ENCODE measurements at regions not wholly inside any gene's neighbourhood (a gene's known extent, or its start where the extent isn't known, plus 50 kb on each side); places are given as distances from the start of the nearest gene placed in this dataset.
A peak's percentile ranks its signal among the peaks of the same experiment; 100 is the strongest.
"Not testable (repeated sequence)": the region's sequence is repeated elsewhere in the genome, so short reads cannot be mapped to it uniquely, and the experiment has no call there.

- peak; percentile 56 for DNase-seq
These were observed 68.4 kb upstream of the SSBP3 start for GRCh38 chr1:54474310-54475251.

GRCh38 chr1:54471588-54471987 is 65.4 kb upstream of the SSBP3 start:
- no peak for DNase-seq

GRCh38 chr1:54469444-54469843 is 63.2 kb upstream of the SSBP3 start:
- DNase-seq = not testable (repeated sequence)

GRCh38 chr1:54468288-54469084 is 62.3 kb upstream of the SSBP3 start:
- not testable (repeated sequence) for DNase-seq

GRCh38 chr1:54465351-54465811 is 59.2 kb upstream of the SSBP3 start:
- peak; percentile 76 for DNase-seq

- no peak for DNase-seq
These were observed 58.4 kb upstream of the SSBP3 start for GRCh38 chr1:54464477-54465146.

GRCh38 chr1:54464031-54464476 is 57.9 kb upstream of the SSBP3 start:
- DNase-seq = no peak

- no peak for DNase-seq
These were observed 57.3 kb upstream of the SSBP3 start for GRCh38 chr1:54463259-54464030.

GRCh38 chr1:54462597-54463258 is 56.5 kb upstream of the SSBP3 start:
- no peak for DNase-seq

- peak; percentile 67 for DNase-seq
These were observed 55.8 kb upstream of the SSBP3 start for GRCh38 chr1:54461731-54462596.

- DNase-seq = no peak
These were observed 54.7 kb upstream of the SSBP3 start for GRCh38 chr1:54460861-54461387.

GRCh38 chr1:54460351-54460750 is 54.2 kb upstream of the SSBP3 start:
- DNase-seq = no peak

- DNase-seq = no peak
These were observed 53.6 kb upstream of the SSBP3 start for GRCh38 chr1:54459726-54460191.

GRCh38 chr1:54459140-54459539 is 52.9 kb upstream of the SSBP3 start:
- DNase-seq = no peak

- no peak for DNase-seq
These were observed 50.8 kb upstream of the SSBP3 start for GRCh38 chr1:54456921-54457529.

GRCh38 chr1:54456361-54456760 is 50.2 kb upstream of the SSBP3 start:
- no peak for DNase-seq

Data from renal pelvis (tissue), 1 donor.